ENCODE measurements at regions not wholly inside any gene's neighbourhood (a gene's known extent, or its start where the extent isn't known, plus 50 kb on each side); places are given as distances from the start of the nearest gene placed in this dataset.

DNA sequence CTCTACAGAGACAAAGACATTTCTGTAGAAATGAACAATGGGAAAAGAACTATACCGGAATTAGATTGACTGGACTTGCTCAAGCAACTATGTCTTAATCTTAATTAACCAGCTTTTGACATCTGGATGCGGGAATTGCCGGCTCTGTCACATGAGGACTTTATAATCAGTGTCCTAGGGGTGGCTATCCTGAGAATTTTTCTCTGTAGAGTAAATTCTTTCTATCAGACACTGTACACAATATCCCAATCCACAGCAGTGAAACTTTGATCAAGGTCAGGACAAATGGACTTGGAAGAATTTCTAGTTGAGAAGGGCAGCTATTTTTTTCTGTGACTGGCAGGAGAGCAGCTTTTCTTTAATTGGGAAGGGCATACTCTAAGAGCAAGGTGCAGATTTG is 322.1 kb downstream of the HRH4 start:
- intact Hi-C loops (cut with micrococcal nuclease): no loop called here

DNA sequence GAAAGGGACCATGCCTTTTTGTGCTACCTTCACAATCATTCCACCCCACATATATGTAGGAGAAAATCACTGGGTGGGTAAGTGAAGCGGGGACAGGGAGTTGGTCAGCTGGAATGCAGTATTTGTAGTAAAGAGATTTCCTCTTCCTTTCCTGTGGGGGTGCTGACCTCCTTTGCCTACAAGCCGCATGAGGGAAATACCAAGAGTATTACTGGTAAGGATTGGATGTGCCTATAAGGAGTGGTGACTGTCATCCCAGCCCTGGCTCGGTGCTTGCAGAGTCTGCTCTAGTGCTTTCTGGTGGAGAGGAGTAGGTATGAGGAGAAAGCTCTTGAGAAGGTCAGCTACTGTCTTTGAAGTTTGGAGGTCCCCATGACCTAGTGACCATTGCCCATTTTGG is 324.6 kb downstream of the HRH4 start:
- intact Hi-C loops (cut with micrococcal nuclease): no loop called here

- intact Hi-C loops (cut with micrococcal nuclease): no loop called here
These were observed 325.6 kb downstream of the HRH4 start for GRCh38 chr18:24786027-24786426.

GRCh38 chr18:24790347-24790746 is 329.9 kb downstream of the HRH4 start:
- intact Hi-C loops (cut with micrococcal nuclease): no loop called here

DNA sequence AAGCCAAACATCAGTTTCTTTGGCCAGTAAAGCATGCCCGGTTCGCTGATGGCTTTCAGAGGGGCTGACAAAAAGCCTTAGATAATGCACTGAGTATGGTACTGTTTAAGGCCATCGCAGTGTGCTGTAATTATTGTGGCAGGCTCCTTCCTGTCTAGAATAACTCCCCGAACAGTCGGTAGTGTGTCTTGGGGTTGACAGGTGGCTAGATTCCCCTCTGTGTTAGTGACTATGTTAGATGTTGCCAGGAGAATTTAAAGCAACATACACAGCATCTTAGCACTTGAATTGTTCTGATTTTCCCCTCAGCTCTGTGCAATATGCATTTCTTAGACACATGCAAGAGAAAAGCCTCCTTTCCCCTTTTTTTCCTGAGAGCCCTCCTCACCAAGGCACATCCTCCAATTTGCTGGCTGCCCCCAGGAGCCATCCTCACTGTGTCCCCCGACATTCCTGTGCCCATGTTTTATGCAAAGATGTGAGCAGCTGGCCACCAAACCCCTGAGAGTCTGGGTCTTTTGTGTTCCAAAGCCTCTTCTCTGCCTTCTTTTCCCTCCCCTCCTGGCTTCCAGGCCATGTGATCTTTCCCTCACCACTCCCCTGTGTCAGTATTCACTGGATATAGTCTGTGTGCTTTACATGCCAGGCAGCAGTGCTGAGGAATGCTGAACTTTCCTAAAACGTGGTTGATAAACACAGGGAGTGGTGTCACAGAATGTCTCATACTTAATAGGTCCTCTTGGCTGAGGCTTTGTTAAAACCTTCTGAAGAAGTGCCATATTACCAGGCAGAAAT is 331.5 kb downstream of the HRH4 start:
- intact Hi-C loops (cut with micrococcal nuclease): no loop called here

DNA sequence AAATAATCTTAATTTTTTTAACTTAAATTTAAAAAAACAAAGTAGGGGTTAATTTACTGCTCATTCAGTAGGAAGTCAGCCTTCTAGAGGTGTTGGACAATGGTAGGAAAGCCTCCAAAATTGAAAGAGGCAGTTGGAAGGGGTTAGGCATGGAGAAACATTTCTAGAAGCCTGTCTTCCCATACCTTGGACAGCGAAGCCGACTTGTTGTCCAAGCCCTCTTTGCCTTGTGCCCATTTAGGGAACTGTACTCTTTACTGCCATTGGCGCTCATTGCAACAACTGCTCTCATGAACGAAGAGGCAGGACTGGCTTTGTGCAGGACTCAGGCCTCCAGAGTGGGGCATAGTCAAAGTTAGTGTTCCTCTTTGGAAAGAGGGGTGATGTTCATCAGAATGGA is 333.3 kb downstream of the HRH4 start:
- intact Hi-C loops (cut with micrococcal nuclease): no loop called here

DNA sequence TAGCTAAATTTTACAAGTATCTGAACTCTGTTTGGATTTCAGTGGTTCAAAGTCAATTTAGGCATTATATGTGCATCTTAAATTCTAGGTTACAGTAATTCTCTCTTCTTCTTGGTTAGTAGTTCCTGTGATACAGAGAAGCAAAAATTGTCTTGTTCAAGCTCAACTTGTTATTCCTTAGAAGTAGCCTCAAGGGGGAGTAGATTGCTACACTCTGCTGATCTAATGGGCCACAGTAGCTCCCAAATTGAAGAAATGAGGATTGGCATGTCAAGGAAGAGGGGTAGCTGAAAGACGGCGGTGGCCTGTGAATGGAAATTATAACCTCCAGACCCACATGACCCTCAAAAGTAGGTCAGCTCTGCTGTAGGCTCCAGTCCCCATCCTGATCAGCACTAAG is 334.7 kb downstream of the HRH4 start:
- intact Hi-C loops (cut with micrococcal nuclease): no loop called here

- intact Hi-C loops (cut with micrococcal nuclease): no loop called here
These were observed 337.5 kb downstream of the HRH4 start for GRCh38 chr18:24797981-24798380.

GRCh38 chr18:24799176-24799575 is 338.7 kb downstream of the HRH4 start:
- intact Hi-C loops (cut with micrococcal nuclease): no loop called here

DNA sequence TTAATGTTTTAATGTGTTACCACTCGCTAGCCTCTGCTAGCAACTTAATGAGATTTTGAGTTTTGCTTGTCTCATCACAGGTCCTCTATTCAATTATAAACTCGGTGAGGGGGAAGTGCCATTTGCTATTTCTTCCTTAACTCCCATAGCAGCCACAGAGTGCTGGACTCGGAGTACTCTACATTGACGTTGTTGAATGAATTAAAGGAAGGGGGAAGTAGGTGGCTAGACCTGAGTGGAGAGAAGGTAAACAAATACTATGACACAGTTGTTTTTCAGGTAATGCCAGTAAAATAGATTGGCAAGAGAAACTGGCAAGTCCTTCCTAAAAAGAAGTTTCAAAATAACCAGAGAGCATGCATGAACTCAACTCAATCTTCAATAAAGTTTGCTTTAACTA is 339.3 kb downstream of the HRH4 start:
- intact Hi-C loops (cut with micrococcal nuclease): no loop called here

GRCh38 chr18:24801001-24801400 is 340.6 kb downstream of the HRH4 start:
- intact Hi-C loops (cut with micrococcal nuclease): no loop called here

DNA sequence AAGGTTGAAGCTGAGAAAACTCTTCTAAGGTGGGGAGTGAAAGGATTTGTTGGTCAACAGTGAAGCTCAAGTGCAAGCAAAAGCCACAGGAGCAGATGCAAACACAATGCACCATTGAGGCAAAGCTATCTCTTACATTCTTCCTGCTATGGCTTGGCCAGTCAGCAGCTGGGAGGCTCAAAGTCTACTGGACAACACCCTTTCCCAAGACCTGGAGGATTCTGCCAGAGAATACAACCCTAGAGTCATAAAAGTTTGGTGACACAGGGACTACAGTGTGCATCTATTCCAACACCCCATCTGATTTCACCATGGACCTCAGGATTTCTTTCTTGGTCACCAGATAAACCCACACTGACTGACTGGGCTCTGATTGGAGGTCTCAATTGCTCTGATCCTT is 342.0 kb downstream of the HRH4 start:
- intact Hi-C loops (cut with micrococcal nuclease): no loop called here

GRCh38 chr18:24805156-24805555 is 344.7 kb downstream of the HRH4 start:
- intact Hi-C loops (cut with micrococcal nuclease): no loop called here

- intact Hi-C loops (cut with micrococcal nuclease): no loop called here
These were observed 348.9 kb downstream of the HRH4 start for GRCh38 chr18:24809173-24809950.

DNA sequence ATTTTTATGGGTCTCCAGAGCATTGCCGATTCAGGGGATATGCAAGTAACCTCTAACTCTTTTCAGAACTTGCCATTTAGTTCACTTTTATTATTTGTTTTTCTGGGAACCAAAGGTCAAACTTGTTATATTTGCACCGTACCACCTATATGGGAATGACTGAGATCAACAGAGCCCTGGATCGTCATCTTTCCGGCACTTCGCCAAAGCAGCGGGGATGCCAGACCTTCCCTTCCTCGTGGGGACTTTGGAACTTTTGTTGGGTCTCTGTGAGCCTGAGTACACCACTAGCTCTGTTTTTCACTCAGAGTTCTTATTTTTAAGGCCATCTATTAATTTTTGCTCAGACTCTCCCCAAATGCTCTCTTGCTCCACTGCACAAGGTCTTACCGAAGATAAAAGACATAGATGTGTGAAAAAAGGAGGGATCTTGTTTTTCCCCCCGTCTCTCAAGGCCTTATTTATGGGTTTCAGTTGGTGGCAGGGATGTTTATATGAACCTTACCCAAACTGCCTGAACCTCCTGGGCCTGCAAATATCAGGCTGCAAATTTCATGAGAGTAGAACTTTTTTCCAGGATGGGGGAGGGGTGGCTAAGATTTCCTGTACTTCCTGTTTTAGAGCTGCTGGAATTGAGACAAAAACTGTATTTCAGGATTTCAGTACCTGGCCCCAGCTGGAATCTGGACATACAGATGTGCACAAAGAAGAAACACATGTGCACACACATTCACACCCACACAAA is 350.3 kb downstream of the HRH4 start:
- intact Hi-C loops (cut with micrococcal nuclease): no loop called here

- intact Hi-C loops (cut with micrococcal nuclease): no loop called here
These were observed 351.7 kb downstream of the HRH4 start for GRCh38 chr18:24811950-24812681.

- intact Hi-C loops (cut with micrococcal nuclease): no loop called here
These were observed 354.1 kb downstream of the HRH4 start for GRCh38 chr18:24814521-24814920.

DNA sequence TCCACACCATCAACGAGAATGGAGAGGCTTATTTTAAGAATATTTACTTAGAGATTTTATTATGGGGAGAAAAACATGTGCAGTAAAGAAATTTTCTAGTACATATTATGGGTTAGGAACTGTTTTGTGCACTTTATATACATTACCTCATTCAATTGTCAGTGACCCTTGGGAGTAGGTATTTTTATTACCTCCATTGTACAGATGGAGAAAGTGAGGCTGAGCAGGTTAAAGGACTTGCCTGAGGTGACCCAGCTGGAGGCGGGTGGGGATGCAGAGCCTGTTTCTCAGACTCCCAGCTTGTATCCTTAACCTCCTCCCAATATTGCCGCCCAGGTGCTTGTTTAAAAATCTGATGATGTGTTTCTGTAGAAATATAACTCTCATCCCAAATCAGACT is 356.7 kb downstream of the HRH4 start:
- intact Hi-C loops (cut with micrococcal nuclease): no loop called here

DNA sequence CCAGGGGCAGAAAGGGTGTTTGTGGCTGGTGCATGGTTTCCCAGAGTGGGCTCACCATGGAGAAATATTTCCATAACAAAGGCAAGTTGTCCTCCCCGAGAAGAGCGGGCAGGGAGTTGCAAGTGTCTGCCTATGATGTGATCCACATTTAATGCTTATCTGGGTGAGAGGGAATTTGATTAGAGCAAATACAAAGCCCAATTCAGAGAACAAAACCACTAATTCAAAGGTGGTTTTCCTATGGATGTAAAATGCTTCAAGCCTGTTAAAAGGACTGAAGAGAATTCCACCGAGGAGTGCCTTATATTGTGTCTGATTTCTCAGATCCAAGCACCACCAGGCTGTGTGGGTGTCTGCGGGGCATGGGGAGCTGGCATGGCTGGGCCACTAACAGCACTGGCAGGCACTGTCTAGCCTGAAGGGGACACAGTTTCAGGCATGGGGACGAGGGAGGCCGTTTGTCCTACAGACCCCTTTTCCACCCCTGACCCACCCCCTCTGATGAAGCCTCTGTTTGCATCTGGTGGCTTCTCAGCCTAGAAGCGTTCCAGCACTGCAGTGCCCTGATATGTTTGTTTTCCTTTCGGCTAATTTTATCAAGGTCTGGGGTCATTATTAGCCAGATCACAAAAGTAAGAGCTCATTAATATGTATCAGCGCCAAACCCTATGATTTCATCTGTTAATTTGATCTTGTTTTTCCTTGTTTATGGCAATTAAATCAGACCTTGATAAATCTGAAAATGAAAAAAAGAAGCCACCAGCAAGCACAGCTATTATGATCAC is 357.3 kb downstream of the HRH4 start:
- intact Hi-C loops (cut with micrococcal nuclease): no loop called here

DNA sequence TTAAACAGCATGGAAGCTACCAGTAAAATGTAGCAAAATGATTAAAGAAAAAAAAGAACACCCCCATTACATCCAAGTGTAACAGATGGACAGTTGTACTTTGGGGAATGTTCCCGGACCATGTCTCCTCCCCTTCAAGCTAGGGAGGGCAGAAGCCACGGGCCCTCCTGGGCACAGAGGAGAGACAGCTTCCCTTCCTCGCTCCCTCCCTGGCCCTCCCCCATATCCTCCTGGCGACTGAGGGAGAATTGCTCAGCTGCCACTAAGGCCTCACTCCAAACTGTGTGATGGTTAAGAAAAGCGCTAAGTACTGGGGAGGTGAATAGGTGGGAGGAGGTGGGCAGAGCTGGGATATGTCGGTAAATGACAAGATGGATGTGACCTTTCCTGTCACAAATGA is 358.0 kb downstream of the HRH4 start:
- intact Hi-C loops (cut with micrococcal nuclease): no loop called here
